ENCODE measurements at regions not wholly inside any gene's neighbourhood (a gene's known extent, or its start where the extent isn't known, plus 50 kb on each side); places are given as distances from the start of the nearest gene placed in this dataset.

- no peak overlapping the region for H3K4me2 ChIP-seq
- H3K27me3 ChIP-seq (ENCODE audit: insufficient read depth, low read depth): no peaks in the 10 kb centered on the region
- ChIA-PET CTCF (no interaction called here), POLR2A (ENCODE audit: unreplicated experiment) (no interaction called here)
- H3K4me3 ChIP-seq: no peak overlapping the region
- DNase-seq: no peak
- no peaks in the 10 kb centered on the region for H3K79me2 ChIP-seq (ENCODE audit: low read depth)
- BruUV-seq (replicated peaks): no TSS peak
- TF ChIP-seq, protein P1, sequence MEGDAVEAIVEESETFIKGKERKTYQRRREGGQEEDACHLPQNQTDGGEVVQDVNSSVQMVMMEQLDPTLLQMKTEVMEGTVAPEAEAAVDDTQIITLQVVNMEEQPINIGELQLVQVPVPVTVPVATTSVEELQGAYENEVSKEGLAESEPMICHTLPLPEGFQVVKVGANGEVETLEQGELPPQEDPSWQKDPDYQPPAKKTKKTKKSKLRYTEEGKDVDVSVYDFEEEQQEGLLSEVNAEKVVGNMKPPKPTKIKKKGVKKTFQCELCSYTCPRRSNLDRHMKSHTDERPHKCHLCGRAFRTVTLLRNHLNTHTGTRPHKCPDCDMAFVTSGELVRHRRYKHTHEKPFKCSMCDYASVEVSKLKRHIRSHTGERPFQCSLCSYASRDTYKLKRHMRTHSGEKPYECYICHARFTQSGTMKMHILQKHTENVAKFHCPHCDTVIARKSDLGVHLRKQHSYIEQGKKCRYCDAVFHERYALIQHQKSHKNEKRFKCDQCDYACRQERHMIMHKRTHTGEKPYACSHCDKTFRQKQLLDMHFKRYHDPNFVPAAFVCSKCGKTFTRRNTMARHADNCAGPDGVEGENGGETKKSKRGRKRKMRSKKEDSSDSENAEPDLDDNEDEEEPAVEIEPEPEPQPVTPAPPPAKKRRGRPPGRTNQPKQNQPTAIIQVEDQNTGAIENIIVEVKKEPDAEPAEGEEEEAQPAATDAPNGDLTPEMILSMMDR (conservative IDR thresholded peaks at IDR 0.05): no peak
- TF ChIP-seq EZH2 (IDR thresholded peaks at IDR 0.05; ENCODE audit: low read depth): no peak
- H4K20me1 ChIP-seq (ENCODE audit: insufficient read depth): no peaks in the 10 kb centered on the region
- no peaks in the 10 kb centered on the region for H3K4me1 ChIP-seq (replicated peaks; ENCODE audit: insufficient read depth)
- no peak overlapping the region for H3K27ac ChIP-seq
- H3K9me3 ChIP-seq (ENCODE audit: insufficient read depth, low read depth): no peaks in the 10 kb centered on the region
- H2AFZ ChIP-seq: no peak overlapping the region
- no peaks in the 10 kb centered on the region for H3K36me3 ChIP-seq (ENCODE audit: low read depth)
- no peaks in the 10 kb centered on the region for H3F3A ChIP-seq (ENCODE audit: insufficient read depth, low read depth)
- no peaks in the 10 kb centered on the region for H3K9me2 ChIP-seq (ENCODE audit: insufficient read depth)
- intact Hi-C loops (cut with micrococcal nuclease; ENCODE audit: unreplicated experiment): no loop called here
Observed at GRCh38 chr21:38985568-38986378, 180.0 kb downstream of the ETS2 start.

DNA sequence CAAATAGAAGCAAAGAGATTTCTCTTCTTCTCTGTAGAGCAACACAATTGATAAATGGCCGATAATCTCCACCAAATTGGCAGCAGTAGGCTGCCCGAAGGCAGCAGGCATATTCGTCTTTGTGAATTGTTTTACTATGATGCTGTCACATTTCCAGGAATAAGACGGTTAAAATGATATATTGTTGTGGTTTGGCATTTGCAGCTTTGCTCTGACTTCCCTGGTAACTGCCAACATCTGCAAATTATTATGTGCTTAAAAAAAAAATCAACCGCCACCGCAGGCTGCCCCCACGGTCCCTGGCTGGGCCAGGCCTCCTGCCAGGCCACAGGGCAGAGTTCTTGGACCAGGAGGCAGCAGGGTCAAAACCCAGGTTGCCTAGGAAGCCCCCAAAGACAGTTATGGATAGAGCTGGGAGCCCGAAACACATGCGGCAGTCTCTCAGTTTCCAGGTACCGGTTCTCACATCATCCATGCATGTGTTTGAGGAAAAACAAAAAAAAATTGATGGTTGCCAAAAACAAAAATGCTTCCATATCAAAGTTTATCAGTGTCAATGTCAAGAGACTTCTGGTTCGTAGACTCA lies 179.3 kb downstream of the ETS2 start:
- Histone ChIP-seq H3K27ac (no peak overlapping the region), H3K9me2 (ENCODE audit: insufficient read depth) (no peaks in the 10 kb centered on the region), H3K79me2 (ENCODE audit: low read depth) (no peaks in the 10 kb centered on the region), H3K9me3 (ENCODE audit: insufficient read depth, low read depth) (no peaks in the 10 kb centered on the region), H3K4me2 (no peak overlapping the region), H3K36me3 (ENCODE audit: low read depth) (no peaks in the 10 kb centered on the region), H3F3A (ENCODE audit: insufficient read depth, low read depth) (no peaks in the 10 kb centered on the region), H3K27me3 (ENCODE audit: insufficient read depth, low read depth) (no peaks in the 10 kb centered on the region), H4K20me1 (ENCODE audit: insufficient read depth) (no peaks in the 10 kb centered on the region), H3K4me3 (no peak overlapping the region), H2AFZ (no peak overlapping the region), H3K4me1 (replicated peaks; ENCODE audit: insufficient read depth) (peaks cover 1% of the 10 kb centered on the region)
- intact Hi-C loops (cut with micrococcal nuclease; ENCODE audit: unreplicated experiment): no loop called here
- no TSS peak for BruUV-seq (replicated peaks)
- TF ChIP-seq, protein P1 (conservative IDR thresholded peaks at IDR 0.05): no peak
- no peak for TF ChIP-seq EZH2 (IDR thresholded peaks at IDR 0.05; ENCODE audit: low read depth)
- ChIA-PET POLR2A (ENCODE audit: unreplicated experiment) (no interaction called here), CTCF (no interaction called here)
- no peak for DNase-seq

DNA sequence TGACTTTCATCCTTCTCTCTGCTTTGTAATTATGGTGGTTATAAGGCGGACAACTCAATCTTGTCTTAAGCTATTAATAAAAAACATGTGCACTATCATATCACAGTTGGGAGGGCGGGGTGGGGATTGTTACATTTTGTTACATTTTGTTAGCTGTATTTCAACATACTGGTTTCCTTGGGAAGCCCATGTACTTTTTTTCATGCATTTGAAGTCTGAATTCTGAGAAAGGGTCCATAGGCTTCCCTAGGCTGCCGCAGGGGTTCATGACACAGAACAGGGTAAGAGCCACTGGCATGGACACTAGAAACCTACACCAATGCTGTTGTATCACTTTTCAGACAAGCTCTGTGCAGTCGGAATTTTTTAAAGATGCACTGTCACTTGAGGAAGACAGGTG lies 178.8 kb downstream of the ETS2 start:
- POLR2A ChIA-PET (ENCODE audit: unreplicated experiment): no interaction called here
- H3K4me2 ChIP-seq: no peak overlapping the region
- H3K27me3 ChIP-seq (ENCODE audit: insufficient read depth, low read depth): no peaks in the 10 kb centered on the region
- no peaks in the 10 kb centered on the region for H3K9me2 ChIP-seq (ENCODE audit: insufficient read depth)
- H3K79me2 ChIP-seq (ENCODE audit: low read depth): no peaks in the 10 kb centered on the region
- no peak for TF ChIP-seq EZH2 (IDR thresholded peaks at IDR 0.05; ENCODE audit: low read depth)
- TF ChIP-seq, protein P1 (conservative IDR thresholded peaks at IDR 0.05): no peak
- H3K36me3 ChIP-seq (ENCODE audit: low read depth): no peaks in the 10 kb centered on the region
- CTCF ChIA-PET: no interaction called here
- H2AFZ ChIP-seq: no peak overlapping the region
- no peak overlapping the region for H3K27ac ChIP-seq
- no TSS peak for BruUV-seq (replicated peaks)
- intact Hi-C loops (cut with micrococcal nuclease; ENCODE audit: unreplicated experiment): no loop called here
- no peaks in the 10 kb centered on the region for H4K20me1 ChIP-seq (ENCODE audit: insufficient read depth)
- H3K4me3 ChIP-seq: no peak overlapping the region
- H3K9me3 ChIP-seq (ENCODE audit: insufficient read depth, low read depth): no peaks in the 10 kb centered on the region
- no peak for DNase-seq
- H3K4me1 ChIP-seq (replicated peaks; ENCODE audit: insufficient read depth): peaks cover 6% of the 10 kb centered on the region
- H3F3A ChIP-seq (ENCODE audit: insufficient read depth, low read depth): no peaks in the 10 kb centered on the region

Measured in PC-9 (cell line).